ENCODE measurements at regions not wholly inside any gene's neighbourhood (a gene's known extent, or its start where the extent isn't known, plus 50 kb on each side); places are given as distances from the start of the nearest gene placed in this dataset.
"Not testable (repeated sequence)": the region's sequence is repeated elsewhere in the genome, so short reads cannot be mapped to it uniquely, and the experiment has no call there.

DNA sequence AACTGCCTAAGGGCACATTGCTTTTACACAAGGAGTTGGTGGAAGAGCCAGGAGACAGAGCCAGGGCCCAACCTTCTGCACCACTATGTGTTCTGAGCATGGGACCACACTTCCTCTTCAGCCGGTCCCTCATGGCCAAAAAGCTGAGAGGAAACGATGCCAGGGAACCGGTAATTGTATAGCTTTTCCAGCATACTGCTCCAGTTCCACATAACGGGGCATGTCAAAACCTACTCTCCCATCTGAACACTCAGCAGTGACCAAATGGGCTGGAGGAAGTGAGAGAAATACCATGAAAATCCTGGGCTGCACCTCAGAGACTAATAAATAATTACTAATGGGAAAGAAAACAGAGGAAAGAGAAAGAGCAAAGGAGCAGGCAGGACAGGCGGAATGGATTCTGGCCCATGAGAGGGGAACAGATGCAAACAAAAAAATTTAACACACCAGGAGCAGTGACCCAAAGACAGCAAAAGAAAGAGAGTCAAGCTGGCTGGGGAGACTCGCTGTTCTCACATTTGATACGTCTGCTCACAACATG lies 52.0 kb upstream of the BMP2 start:
- DNase-seq: no peak

GRCh38 chr20:6714279-6714711 lies 53.2 kb upstream of the BMP2 start:
- DNase-seq: no peak

DNA sequence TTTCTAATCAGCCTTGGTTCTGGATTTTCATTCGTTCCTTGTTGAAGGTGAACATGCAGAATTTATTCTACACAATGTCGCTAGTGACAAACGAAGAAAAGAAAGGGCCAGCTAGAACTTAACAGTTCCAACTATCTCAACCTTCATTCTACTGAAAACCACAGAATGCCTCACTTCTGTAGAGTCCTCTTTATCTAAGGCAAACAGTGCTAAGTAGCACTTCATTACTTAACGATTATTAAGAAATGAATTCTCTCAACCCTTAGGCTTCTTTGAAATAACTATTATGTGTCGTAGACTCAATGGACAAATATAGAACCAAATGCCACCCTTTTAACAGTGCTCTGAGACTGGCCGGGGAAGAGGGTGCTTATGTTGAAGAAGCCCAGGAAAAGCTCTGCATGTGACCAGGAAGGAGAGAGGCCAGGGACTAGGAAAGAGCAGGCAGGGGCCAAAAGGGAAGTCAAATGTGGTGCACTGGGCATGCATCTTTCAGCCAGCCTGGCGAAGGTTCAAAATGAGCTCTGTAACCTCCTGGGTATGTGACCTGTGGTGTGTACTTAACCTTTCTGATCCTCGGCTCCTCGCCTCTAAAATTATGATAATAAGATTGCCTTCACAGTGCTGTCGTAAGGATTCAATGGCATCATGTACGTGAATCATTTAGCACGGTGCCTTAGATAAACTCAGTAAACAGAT lies 55.4 kb upstream of the BMP2 start:
- DNase-seq: no peak

DNA sequence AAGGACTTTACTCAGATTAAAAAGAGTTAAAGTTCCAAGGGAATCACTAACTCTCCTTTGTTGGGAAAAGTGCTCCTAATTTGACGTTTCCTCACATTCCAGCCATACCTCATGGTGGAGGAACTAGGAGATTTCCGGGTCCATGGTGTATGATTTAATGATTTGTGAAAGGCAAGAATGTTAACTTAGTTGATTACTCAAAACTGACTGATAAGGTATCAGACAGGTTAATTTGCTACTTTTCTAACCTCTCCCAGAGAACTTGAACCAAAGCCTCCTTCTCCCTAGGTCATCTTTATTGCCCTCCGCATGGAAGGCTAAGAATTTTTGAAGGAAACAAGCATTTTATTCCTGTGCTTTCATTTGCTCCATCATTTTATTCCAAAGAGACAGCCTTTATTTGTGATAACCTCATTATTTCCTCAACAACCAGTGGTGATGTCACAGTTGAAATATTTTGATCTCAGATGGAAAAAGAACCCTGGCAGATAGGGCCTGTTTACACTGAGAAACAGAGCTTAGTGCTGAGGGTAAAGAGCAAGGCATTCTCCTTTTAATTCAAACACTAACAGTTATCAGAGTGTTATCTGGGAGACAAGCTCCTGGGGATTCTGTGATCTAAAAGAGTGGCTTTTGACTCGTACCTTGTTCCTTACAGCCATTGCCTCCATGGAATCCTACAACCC lies 57.4 kb upstream of the BMP2 start:
- DNase-seq: no peak

DNA sequence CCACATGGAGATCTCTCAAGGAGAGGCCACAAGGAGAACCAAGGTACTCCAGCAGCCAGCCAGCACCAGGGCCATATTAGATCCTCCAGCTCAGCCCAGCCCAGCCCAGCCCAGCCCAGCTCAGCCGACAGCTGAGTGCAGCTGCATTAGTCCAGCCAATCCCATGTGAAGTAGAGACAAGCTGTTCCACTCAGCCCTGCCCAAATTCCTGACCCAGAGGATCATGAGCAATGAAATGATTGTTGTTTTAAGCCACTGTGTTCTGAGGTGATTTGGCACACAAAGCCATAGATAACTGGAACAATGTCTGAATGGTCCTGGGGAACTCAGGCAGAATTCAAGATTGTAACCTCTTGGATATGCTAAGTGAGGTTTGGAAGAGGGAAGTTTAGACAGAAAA lies 59.5 kb upstream of the BMP2 start:
- no peak for DNase-seq

DNA sequence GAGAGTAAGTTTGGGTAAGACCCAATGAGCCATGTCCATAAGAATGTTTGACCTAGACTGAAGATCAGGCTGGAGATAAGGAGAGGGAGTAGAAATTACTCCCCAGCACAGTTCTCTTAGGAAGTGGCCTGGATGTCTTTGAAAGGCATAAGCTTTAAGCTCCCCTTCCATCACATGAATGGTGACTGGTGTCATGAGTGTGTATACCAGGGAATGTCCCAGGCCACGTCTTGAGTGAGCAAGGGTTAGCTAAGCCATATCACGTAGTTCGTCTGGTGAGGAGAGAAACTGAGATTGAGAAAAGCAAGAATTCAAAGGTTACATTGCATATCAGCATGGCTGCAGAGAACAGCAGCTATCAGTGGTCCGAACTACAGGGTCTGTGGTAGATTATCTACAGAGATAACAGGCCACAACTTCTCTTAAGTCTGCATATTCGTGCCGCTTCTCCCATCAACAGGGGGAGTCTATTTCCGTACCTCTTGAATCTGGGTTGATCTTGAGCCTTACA lies 60.1 kb upstream of the BMP2 start:
- DNase-seq: no peak

- DNase-seq: no peak
Observed at GRCh38 chr20:6705926-6706548, 61.4 kb upstream of the BMP2 start.

DNA sequence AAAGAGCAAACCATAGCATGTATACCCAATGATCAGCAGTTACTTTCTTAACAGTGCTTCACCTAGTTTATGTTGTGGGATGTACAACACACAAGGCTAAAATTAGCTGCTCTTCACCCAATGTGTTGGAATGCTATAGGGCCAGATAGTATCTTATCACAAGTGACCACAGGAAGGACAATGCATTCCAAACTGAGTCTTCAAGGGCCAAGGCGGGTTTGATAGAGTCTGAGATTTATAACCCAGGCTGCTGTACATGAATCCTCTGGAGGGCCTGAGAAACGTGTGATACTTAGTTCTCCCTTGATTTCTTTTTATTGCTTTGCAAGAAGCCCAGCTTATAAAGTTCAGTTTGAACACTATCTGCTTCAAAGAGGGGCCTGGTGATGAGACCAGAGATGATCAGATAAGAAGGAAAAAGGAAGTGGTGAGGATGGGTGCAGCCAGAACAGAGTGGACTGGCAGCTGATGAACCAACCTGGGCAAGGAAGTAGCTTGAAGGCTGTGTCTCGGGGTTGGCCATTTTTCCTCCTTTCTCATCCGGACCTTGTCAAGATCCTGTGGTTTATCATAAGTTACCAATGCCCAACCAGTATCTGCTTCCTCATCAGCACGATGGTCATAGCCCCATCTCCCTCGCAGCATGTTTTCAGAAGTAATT lies 62.2 kb upstream of the BMP2 start:
- no peak for DNase-seq

- no peak for DNase-seq
Observed at GRCh38 chr20:6704132-6704861, 63.2 kb upstream of the BMP2 start.

- no peak for DNase-seq
Observed at GRCh38 chr20:6703656-6704055, 63.8 kb upstream of the BMP2 start.

DNA sequence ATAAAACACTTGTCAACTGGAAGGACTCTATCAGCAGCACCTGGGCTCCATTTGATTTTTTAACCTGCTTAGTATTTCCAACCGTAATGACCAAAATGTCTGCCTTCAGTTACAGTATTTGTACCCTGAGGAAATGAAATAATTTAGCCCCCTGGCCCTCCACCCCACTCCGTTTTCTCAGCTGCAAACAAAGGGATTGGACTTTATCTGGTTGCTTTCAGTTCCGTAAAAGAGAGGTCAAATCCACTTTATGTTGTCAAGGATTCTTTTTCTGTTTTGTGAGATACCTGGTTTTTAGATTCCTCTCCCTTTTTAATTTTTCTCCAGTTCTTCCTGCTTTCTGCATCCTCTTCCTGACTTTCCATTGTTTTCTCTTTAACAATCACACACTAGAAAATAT lies 64.4 kb upstream of the BMP2 start:
- no peak for DNase-seq

DNA sequence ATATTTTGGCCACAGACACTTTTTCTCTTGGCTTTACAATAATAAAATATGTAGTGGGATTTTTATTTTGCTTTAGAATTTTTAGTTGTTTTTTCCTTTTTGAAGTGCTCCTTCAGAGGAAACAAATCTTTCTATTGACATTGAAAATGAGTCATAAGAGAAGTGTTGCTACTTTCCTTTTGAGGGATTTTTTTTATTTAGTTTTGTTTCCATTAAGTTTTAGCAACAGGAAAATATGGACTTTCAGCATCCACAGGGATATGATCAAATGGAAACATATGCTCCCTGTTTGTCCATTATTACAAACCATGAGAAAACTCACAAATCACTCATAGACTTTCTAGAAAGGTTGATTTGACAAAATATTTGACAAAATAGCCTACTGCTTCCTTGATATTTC lies 65.3 kb upstream of the BMP2 start:
- no peak for DNase-seq

DNA sequence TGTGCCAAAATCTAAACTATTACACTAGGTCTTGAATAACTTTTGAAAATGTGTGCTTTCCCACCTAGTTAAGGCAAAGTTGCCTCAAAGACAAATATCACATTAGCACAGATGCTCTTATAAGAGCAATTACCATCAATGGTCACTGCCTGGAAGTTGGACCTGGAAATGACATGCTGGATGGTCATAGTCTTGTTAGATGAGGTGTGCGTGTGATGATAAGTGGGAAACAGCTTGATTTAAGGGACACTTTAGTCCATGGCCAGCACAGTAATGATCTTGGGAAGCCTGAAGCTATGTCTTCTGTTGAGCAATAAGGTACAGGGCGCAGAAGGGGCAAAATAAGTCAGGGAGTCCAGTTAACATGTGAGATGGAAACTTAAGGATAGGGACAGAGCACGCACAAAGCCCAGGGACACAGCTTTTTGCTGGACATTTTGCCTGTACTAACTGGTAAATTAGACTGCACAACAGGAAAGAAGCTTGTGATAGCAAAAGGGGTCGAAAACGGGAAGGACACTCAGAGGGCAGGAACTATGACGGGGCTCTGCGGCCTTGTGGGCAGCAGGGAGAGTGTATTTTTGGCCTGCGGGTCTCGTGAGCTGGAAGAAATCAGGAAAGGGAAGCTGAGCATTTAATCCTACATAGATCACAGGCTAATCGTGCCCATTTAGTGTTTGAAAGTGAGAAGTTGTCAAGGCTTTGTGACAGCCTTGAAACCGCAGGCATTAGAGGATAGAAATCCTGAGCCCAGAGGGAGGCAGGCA lies 66.7 kb upstream of the BMP2 start:
- DNase-seq: peak; percentile 3 to 61

DNA sequence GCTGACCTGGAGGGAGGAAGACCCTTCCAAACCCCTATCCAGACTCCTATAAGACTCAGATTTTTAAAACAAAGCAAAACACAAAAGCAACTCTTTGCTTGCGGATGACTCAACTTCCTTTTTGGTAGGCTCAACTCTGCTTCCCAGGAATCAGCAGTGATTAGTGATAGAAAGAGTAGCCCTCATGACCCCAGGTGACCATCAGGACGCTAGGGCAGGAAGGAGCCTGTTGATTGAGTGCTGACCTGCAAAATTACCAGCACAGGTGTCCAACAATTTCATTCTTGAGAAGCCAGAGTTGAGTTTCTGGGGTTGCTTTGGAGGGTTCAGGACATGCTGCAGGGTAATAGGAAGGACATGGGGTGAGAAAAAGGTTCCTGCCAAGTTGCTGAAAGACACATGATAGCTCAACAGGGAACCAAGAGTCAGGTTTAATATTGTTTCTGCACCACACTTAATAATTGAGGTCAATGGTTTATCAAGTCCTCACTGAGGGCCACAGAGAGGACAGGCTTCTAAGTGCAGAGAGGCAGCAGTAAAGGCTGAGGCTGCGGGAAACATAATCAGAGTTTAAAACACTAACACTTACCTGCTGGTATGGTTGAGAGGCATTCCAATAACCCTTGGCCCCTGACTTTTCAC lies 67.4 kb upstream of the BMP2 start:
- DNase-seq: no peak

GRCh38 chr20:6698723-6699122 lies 68.8 kb upstream of the BMP2 start:
- no peak for DNase-seq

DNA sequence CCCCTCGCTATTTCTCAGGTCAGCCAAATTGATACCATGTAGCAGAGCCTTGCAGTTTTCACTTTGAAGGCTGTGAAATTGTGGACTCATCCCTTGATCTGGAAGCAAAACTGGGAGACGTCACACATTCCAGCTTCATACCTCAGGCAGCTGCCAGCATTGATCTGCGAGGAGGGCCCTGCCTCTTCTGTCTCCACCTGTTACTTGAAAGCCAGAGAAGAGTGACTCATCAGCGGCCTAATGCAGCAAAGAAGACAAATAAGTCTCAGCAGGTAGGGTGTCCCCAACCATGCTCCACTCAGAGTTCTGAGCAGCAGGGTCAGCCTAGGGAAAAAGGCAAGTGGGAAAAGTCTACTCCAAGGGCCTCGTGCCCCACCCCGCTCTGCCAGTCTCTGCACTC lies 69.4 kb upstream of the BMP2 start:
- DNase-seq: no peak

DNA sequence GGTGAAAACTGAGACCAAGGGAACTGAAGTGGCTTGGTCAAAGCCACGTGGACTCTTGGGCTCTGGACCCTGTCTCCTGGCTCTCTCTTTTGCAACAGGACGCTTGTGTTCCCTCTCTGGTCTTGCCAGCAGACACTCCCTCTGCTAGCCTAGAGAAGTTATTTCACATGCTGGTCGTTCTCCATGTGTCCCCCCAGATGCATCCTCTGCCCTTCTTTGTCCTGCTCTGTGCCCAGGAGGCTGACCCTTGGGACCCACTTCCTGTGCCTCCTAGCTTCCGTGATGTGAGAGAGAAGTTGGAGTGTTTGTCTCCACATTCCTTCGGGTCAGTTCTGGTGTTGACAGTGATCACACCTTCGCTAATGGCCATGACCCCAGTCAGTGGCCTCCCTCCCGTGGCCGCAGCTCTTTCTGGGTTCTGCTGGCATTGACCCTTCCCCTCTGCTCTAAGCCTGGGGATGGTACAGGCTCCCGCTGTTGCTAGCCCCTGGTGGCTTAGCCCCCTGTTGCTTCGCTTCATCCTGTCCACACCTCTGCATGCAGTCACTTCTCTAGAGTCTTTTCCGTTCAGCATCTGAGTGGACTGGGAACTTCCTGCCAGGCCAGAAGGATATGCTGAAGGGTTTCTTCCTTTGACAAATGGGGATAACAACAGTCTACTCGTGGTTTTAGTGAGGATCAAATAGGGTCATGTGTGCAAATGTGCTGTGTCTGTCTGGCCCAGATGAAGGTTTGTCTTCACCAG lies 70.1 kb upstream of the BMP2 start:
- no peak for DNase-seq

- DNase-seq: no peak
Observed at GRCh38 chr20:6696001-6696400, 71.5 kb upstream of the BMP2 start.

GRCh38 chr20:6693808-6694198 lies 73.7 kb upstream of the BMP2 start:
- DNase-seq: not testable (repeated sequence)

- no peak for DNase-seq
Observed at GRCh38 chr20:6693178-6693807, 74.2 kb upstream of the BMP2 start.
